Prostate gland (tissue), 2 donors: ENCODE measurements at regions not wholly inside any gene's neighbourhood (a gene's known extent, or its start where the extent isn't known, plus 50 kb on each side); places are given as distances from the start of the nearest gene placed in this dataset.

Experiments
- POLR2A ChIP-seq: fragments of 450-650 bp; IDR thresholded peaks from one replicate; pipeline ENCODE4 v1.6.1; 2016; ENCODE audit warnings: antibody characterized with exemption, mild to moderate bottlenecking
- TF ChIP-seq, protein P1 (sequence below), 4 experiments: fragments of 200-600 bp in 2 of 4; fragments of 450-650 bp in 2 of 4; sonication (generic) in 2 of 4; IDR thresholded peaks; 1 replicate in 3 of 4; 2 replicates in 1 of 4; pipeline ENCODE4 v1.5.1; 2016 to 2019; ENCODE audit warnings: antibody characterized with exemption in 4 of 4, mild to moderate bottlenecking in 2 of 4, moderate library complexity in 2 of 4

GRCh38 chr4:74692972-74693371, 101.4 kb downstream of the BTC start:
- TF ChIP-seq, protein P1, sequence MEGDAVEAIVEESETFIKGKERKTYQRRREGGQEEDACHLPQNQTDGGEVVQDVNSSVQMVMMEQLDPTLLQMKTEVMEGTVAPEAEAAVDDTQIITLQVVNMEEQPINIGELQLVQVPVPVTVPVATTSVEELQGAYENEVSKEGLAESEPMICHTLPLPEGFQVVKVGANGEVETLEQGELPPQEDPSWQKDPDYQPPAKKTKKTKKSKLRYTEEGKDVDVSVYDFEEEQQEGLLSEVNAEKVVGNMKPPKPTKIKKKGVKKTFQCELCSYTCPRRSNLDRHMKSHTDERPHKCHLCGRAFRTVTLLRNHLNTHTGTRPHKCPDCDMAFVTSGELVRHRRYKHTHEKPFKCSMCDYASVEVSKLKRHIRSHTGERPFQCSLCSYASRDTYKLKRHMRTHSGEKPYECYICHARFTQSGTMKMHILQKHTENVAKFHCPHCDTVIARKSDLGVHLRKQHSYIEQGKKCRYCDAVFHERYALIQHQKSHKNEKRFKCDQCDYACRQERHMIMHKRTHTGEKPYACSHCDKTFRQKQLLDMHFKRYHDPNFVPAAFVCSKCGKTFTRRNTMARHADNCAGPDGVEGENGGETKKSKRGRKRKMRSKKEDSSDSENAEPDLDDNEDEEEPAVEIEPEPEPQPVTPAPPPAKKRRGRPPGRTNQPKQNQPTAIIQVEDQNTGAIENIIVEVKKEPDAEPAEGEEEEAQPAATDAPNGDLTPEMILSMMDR (IDR thresholded peaks at IDR 0.05) = no peak
- TF ChIP-seq POLR2A = no peak
